Germinal center (tissue), 1 donor: ENCODE measurements at regions not wholly inside any gene's neighbourhood (a gene's known extent, or its start where the extent isn't known, plus 50 kb on each side); places are given as distances from the start of the nearest gene placed in this dataset.
"Not testable (repeated sequence)": the region's sequence is repeated elsewhere in the genome, so short reads cannot be mapped to it uniquely, and the experiment has no call there.

Source experiments
- DNase-seq: peaks from one replicate; pipeline ENCODE4 v3.0.0; 2012; ENCODE audit warnings: mixed read lengths, low spot score

- DNase-seq: no peak
Observed at GRCh38 chr11:44361813-44362212, 51.9 kb upstream of the ALX4 start.

- no peak for DNase-seq
Observed at GRCh38 chr11:44363116-44363515, 53.2 kb upstream of the ALX4 start.

- DNase-seq: no peak
Observed at GRCh38 chr11:44364596-44364995, 54.7 kb upstream of the ALX4 start.

- DNase-seq: no peak
Observed at GRCh38 chr11:44365616-44366015, 55.7 kb upstream of the ALX4 start.

GRCh38 chr11:44366026-44366425, 56.1 kb upstream of the ALX4 start:
- no peak for DNase-seq

- no peak for DNase-seq
Observed at GRCh38 chr11:44366741-44367140, 56.8 kb upstream of the ALX4 start.

- DNase-seq: no peak
Observed at GRCh38 chr11:44367452-44367851, 57.5 kb upstream of the ALX4 start.

GRCh38 chr11:44368886-44369285, 58.9 kb upstream of the ALX4 start:
- no peak for DNase-seq

- not testable (repeated sequence) for DNase-seq
Observed at GRCh38 chr11:44371042-44371441, 61.1 kb upstream of the ALX4 start.

- no peak for DNase-seq
Observed at GRCh38 chr11:44371706-44372105, 61.8 kb upstream of the ALX4 start.

- DNase-seq: no peak
Observed at GRCh38 chr11:44372989-44373388, 63.0 kb upstream of the ALX4 start.

- DNase-seq: no peak
Observed at GRCh38 chr11:44374001-44374400, 64.1 kb upstream of the ALX4 start.

GRCh38 chr11:44376423-44376822, 66.5 kb upstream of the ALX4 start:
- no peak for DNase-seq

GRCh38 chr11:44377121-44377520, 67.2 kb upstream of the ALX4 start:
- no peak for DNase-seq

- DNase-seq: no peak
Observed at GRCh38 chr11:44377914-44378321, 68.0 kb upstream of the ALX4 start.

GRCh38 chr11:44379141-44380008, 69.4 kb upstream of the ALX4 start:
- no peak for DNase-seq

- no peak for DNase-seq
Observed at GRCh38 chr11:44380009-44380313, 70.0 kb upstream of the ALX4 start.

GRCh38 chr11:44380820-44381219, 70.9 kb upstream of the ALX4 start:
- no peak for DNase-seq

GRCh38 chr11:44381261-44381660, 71.3 kb upstream of the ALX4 start:
- DNase-seq: no peak

GRCh38 chr11:44382118-44382517, 72.2 kb upstream of the ALX4 start:
- DNase-seq: no peak

- DNase-seq: no peak
Observed at GRCh38 chr11:44382656-44383240, 72.8 kb upstream of the ALX4 start.

GRCh38 chr11:44383246-44383645, 73.3 kb upstream of the ALX4 start:
- DNase-seq: no peak

GRCh38 chr11:44387415-44387814, 77.5 kb upstream of the ALX4 start:
- no peak for DNase-seq

- DNase-seq: no peak
Observed at GRCh38 chr11:44387825-44388224, 77.9 kb upstream of the ALX4 start.
